ENCODE measurements at regions not wholly inside any gene's neighbourhood (a gene's known extent, or its start where the extent isn't known, plus 50 kb on each side); places are given as distances from the start of the nearest gene placed in this dataset.
"Not testable (repeated sequence)": the region's sequence is repeated elsewhere in the genome, so short reads cannot be mapped to it uniquely, and the experiment has no call there.

DNA sequence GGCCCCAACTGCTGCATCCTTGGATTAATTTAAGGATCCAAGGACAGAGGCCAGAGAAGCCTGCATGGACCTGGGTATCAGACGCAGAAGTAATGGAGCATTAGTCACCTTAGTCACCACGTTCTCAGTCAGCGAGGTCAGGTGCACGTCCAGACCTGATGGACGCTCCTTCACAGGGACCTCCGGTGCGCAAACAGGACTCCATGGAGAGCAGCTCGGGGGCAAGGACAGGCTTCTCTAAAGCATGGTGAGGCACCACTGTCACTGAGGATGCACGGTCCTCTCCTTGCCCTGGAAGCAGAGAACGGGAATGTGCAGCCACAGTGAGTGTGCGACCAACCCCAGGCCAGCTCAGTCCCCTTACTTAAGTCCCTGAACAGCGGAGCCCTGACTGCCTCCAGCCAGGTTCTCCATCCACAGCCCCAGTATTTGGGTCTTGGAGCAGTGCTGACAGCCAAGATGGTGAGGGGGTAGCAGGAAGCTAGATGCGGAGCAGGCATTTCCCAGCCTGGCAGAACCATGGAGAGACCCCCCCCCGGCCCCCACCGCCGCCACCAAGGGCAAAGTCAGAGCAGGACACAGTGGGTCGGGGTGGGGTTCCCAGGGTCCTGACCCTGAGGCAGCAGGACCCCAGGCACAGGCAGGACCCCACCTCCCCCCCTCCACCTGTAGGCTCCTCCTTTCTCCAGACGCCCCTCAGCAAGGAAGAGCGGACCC, 253.4 kb upstream of the SFSWAP start:
- no peak for DNase-seq (ENCODE audit: low spot score)

DNA sequence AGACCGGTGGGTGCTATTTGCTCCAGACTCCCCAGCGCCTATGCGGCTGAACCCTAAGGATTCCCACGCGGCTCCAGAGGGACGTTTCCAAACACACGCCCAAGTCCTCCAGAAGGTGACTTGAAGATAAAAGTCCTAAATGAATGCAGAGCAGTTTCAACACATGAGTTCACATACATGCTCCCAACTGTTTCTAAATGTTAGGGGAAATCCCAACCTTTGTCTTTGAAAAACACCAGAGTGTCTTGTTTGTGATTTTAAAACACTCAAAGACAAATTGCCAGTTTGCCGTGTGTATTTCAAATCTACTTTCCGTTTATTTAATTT, 252.9 kb upstream of the SFSWAP start:
- no peak for DNase-seq (ENCODE audit: low spot score)

DNA sequence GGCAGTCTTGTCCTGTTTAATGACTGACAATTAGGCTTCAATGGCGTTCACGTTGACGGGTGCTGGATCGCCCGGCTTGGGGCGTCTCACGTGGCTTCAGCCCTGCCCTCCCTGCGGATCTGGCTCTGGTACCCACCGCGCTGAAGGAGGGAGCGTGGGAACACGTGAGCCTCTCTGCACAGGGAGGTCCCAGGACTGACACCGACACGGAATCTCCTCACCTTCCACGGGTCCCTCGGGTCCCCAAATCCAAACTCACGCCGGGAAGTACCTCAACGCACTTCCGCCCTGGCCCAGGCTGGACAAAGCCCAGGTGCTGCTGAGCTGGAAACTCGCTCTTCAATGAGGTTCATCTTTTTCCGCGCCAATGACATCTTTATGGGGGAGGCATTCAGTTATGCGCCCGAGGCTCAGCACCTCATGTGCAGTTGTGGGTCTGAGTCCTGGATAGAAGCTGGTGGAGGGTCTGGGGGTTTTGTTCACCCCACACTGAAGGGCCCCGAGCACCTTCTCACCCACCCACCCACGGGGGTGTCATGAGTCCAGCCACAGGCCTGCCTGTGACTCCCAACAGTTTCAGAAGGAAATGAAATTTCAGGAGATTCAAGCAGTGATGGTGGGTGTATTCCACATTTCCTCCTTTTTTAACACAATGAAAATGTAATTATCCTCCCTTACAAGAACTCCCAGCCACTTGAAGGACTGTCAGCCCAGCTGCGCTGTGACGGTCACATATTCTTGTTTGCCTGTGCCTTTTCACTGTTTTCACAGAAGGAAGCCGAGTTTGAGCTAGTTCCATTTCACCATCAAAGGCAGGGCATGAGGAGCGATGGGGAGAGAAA, 251.7 kb upstream of the SFSWAP start:
- DNase-seq (ENCODE audit: low spot score), result no peak

DNA sequence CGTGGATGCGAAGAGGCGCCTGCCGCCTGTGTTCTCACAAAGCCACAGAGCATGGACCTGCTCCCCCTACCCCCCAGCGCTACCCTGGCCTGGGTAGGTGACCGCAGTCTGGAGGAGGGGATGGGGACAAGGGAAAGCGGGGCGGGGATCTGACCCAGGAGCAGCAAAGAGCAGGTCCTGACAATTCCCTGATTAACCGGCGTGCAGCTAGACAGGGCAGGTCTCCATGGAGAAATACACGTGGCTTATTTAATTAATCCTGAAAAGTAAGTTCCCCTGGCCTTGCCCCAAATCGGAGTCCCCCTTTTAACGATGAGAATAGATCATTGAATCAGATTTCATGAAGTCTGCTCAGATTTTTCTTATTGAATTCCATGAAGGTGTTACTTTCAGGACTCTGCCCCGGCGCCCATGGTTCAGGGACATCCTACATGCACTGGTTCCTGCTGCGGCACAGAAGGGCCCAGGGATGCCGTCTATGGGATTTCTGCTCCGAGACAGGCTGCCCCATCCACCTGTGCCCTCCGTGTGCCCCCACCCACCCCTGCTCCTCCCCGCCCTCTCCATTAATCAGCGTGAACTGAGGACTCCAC, 251.0 kb upstream of the SFSWAP start:
- DNase-seq (ENCODE audit: low spot score), result no peak

DNA sequence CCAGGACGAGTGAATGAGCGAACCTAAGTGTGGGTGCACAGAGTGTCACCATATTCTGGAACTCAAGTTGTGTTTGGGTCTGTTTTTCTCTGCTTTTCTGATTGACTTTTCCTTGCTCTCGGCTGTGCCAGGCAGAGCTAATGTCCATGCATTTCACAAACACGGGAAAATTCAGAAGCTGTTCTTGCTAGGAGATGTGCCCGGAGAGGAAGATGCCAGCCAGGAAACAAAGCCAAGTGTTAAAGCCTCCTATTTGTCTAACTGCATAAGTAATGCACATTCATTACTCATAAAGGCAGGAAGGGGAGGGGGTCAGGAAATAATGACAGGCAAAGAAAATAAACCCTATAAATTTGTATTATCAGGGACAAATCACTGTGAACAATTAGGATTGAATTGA, 250.4 kb upstream of the SFSWAP start:
- DNase-seq (ENCODE audit: low spot score), result no peak

DNA sequence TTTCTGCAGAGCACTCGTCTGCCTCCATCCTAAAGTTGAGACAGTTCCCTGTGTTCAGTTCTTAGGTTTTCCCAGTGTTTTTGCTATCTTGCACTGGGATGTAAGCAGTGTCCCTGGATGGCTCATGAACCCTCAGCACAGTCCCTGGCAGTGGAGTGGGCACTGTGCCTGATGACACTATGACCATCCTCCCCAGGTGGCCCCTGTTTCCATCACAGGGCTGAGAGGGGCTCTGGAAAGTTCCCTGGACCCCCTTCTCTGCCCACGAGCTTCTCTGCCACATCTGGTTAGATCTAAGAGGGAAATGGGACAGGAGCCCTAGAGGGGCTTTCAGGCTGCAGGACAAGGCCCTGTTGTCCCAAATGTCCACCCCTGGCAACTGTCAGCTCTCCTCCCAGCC, 249.8 kb upstream of the SFSWAP start:
- DNase-seq (ENCODE audit: low spot score), result no peak

DNA sequence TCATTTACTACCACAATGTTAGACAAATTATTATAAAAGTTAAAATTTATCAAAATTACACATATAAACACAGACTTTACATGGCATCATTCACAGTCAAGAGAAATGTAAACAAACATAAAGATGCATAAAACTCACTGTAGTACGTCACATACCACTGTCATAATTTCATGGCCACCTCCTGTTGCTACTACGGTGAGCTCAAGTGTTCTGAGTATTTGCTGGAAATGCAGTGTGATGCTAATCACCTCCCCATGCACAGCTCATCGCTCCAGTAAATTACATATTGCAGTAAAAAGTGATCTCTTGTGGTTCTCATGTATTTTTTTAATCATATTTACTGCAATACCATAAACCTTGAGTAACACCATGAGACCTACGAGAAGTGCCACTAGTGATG, 247.7 kb upstream of the SFSWAP start:
- DNase-seq (ENCODE audit: low spot score), result no peak

DNA sequence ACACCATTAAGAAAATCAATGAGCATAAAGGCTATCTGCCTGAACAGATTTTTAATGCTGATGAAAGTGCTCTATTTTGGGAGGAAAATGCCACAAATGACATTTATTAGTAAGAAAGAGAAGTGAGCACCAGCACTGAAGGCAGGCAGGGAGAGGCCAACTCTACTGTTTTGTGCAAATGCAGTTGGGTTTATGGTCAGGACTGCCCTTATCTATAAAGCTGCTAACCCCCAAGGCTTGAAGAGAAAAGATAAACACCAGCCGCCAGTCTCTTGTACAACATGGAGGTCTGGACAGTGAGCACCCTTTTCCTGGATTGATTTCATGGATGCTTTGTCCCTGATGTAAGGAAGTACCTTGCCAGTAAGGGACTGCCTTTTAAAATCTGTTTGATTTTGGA, 246.8 kb upstream of the SFSWAP start:
- no peak for DNase-seq (ENCODE audit: low spot score)

DNA sequence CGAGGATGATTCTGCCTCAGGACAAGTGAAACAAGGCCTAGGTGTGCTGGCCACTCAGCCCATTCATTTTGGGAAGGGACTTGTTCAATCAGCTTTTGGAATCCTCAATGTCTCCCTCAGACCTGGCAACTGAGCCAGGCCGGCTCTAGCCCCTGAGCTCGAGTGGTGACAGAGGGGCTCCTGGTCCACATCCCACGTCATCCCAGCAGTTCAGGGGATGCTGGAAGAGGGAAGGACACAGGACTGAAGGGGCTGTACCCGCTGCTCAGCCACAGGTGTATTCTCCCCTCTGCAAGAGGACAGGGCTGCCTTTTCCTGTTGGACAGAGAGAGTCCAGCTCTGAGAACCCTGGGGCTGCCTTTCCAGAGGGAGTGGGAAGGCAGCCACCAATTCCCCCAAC, 244.6 kb upstream of the SFSWAP start:
- DNase-seq (ENCODE audit: low spot score), result no peak

DNA sequence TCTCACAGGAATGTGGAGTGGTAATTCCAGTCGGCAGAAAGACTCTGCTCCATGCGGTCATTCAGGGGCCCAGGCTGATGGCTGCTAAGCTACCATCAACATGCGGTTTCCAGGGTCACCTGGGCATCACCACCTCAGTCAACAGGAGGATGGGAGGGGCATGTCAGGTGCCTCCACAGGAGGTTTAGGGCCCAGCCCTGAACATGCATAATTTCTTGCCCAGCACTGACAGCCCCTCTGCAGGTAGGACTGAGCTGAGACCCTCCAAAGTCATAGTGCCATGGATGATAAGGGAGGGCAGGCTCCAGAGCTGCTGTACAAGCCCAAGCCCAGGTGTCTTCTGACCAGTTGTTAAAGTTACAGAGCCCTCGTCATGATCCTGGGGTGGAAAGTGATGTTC, 244.0 kb upstream of the SFSWAP start:
- DNase-seq (ENCODE audit: low spot score), result no peak

DNA sequence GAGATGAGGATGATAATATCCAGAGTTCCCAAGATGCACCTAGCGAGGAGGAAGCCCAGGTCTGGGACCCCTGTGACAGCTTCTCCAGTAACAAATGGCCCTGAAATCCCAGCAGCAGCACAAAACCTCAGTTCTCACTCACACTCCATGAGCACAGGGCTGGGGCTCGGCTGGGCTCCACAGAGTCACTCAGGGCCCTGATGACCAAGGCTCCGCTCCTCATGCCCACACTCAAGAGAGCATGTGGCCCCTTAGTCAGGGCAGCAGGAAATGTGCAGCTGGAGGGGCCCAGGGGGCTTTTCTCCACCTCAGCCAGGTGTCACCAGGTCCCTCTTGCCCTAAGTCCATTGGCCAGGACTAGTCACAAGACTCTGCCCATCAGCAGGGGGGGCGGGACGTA, 242.7 kb upstream of the SFSWAP start:
- no peak for DNase-seq (ENCODE audit: low spot score)

DNA sequence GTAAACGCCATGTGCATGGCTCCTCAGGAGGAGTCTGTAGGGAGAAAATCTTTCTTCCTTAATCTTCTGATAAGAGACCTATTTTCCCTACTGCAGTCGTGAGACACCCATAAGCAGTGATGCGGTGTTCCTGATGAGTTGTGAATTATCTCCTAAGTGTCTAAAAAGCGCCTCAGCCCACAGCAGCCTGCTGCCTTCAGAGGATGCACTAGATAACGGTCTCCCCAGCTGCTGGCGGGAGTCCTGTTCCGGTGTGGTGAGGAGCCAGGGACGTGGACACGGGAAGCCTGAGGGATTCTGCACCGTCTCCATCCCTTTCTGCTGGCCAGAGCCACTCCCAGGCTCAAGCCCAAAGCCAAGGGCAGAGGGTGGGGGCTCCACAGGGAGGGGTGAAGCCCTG, 240.9 kb upstream of the SFSWAP start:
- not testable (repeated sequence) for DNase-seq (ENCODE audit: low spot score)

DNA sequence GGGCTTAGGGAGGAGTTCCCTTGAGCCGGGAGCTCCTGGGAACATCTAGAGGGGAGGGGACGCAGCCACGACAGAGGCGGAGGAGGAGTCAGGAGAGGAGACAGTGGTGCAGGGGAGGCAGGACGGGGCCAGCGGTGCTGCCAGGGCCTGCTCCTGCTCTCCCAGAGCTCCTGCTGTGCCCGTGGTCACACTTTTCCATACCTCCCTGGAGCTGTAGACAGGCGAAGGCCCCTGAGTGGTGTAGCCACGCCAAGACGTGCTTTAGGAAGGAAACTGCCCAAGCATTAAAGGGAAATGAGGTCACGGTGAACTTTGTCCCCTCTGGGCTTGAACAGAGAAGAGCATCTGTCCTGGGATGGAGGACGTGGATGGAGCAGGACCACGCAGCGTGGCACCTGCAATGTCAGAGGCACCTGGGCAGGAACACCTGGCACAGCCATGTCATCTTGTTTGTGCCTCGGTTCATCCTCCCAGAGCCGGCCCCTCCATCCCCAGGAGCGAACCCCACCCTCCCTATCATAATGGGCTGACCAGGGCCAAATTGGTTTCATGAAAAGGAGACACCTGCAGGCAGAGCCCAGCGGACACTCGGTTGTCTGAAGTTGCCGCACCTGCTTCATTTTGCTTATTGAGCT, 239.5 kb upstream of the SFSWAP start:
- DNase-seq (ENCODE audit: low spot score), result no peak

DNA sequence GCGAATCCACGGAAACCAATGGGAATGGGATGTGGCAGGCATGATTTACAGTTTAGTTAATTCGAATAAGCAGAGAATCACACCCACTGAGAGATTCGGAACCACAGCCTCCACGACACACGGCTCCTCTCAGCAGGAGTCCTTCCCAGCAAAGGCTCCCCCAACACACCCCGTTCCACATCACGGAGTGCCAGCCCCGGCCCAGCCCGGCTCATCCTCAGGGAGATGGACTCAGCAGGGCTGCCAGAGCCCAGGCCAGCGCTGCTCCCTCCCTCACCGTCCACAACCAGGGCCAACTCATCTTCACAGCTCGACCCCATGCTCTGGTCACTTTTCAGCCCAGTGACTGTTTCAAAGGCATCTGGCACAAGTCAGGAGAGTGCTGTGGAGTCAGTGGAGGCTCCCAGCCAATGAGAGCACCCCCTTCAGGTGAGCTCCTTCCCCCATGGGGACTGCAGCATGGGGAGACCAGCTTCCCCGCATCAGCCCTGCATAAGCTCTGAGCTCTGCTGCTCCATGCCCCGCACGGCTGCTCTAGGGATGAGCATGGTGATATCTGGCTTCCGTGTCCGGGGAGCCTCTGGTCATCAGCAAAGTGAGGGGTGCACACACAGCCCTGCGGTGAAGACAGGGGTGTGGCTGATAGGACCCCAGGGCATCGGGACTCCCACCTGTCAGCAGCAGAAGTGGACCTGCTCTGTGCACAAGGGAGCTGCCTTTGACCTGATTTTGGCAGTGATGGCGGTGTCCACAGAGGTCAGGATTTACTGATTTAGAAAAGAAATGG, 238.8 kb upstream of the SFSWAP start:
- DNase-seq (ENCODE audit: low spot score), result no peak

DNA sequence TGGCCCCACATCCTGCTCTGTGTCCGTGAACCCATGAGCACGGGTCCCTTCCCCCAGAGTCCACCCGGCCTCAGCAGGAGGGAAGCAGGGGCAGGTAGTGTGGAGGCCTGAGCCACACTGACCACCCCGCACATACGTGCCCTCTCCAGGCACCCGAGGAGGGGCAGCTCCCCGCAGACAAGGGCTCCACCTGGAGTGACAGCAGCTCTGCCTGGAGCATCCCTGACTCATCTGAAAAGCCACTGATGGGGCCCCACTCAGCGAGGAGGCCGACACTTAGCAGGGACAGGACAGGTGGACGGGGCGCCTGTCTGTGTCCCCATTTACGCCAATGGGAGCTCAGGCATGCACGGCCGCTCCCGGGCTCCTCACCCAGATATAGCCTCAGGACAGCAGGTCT, 237.6 kb upstream of the SFSWAP start:
- no peak for DNase-seq (ENCODE audit: low spot score)

DNA sequence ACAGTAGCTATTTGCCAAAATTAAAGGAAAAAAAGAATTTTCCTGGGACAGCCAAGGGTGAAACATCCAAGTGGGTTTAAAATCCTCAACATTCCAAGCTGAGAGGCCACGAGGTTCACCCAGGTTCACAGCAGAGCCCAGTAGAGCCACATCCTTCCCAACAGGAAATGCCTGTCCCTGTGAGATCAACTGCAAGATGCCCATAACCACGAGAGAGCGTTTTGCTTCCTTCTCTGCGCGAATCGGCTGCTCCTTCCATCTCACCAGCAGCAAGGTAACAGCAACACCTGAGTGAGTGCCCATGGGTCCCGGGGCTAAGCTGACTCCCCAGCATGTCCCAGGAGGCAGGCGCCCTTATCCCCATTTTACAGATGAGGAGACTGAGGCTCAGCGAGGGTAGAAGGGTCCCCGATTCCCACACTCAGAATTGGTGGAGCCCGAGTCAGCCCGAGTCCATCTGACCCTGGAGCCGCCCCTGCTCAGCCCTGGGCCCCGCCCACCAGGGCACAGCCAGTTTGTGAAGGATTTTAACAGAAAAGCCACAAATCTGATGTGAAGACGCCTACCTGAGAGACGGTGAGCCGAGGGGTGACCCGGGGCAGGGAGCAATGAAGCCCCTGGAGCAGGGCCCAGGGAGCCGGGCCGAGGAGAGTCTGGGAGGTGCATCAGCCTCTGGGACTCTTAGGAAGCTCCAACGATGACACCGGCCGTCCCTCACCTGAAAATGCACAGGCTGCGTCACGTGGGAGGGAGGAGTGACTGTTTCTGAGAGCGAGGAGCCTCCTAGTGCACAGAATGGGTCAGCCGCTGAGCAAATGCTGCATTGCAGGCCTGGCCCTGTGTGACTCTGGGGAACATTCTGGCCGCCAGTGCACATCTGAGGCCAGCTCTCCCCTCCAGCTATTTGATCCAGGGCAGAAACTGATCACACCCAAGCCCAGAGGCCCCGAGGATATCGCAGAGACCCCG, 236.9 kb upstream of the SFSWAP start:
- DNase-seq (ENCODE audit: low spot score), result no peak

DNA sequence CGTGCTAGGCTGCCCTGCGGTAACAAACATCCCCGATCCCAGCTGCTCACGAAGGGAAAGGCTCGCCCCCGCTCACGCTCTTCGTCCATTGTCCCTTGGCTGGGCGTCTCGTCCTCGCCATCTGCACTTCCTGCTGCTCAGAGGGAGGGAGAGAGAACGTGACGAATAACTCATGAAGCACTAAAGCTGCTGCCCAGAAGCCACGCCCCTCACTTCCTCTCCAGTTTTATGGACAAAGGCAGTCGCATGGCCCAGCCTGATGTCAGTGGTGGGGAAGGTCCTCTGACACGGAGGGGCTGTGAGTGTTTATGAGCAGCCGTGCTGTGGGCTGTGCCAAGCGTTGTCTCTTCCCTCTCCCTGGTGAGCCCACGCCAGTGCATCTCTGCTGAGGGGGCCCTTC, 235.9 kb upstream of the SFSWAP start:
- DNase-seq (ENCODE audit: low spot score), result not testable (repeated sequence)

DNA sequence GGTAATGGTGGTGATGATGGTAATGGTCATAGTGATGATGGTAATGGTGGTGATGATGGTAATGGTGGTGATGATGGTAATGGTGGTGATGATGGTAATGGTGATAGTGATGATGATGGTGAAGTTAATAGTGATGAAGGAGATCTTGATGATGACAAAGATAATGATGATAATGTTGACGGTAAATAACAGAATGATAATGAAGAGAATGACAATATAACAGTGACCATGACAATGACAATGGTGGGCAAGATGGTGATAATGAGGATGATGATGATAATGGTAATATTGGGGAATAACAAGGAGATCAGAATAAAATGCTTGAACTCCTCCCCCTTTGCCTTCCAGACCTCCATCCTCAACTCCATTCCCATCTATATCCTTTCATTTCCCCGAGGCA, 233.3 kb upstream of the SFSWAP start:
- DNase-seq (ENCODE audit: low spot score), result no peak

DNA sequence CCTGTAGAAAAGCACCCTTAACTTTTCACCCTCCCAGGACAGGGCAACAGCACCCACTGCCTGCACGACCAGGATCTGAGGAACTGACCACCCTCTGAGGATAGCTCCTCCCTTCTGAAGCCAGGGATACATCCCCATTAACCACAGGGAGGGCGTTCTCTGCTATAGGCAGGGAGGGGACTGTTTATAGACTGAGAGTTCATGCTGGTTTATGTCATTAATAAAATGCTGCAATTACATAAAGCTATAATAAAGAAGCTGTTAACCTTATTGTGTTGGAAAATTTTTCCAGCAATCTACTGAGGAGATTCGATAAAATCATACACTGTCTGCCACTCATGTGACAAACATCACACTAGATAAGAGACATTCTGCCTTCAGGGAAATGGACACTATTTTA, 232.4 kb upstream of the SFSWAP start:
- DNase-seq (ENCODE audit: low spot score), result no peak

DNA sequence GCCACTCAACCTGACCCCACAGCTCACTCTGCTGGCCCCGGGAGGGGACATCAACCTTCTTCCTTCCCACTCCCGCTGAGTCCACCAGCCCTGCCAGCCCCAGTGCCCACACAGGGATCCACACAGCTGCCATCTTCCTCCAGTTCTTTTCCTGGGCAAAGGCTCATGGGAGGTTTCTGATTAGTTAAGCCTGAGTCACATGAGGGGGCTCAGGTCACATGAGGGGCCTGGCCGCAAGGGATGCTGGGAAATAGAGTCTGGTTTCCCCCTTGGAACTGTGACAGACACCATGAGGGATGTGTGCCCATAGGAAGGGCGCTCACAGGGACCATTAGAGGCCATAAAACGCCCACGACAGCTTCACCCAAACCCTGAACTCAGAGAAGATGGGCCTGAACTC, 228.7 kb upstream of the SFSWAP start:
- DNase-seq (ENCODE audit: low spot score), result no peak

DNA sequence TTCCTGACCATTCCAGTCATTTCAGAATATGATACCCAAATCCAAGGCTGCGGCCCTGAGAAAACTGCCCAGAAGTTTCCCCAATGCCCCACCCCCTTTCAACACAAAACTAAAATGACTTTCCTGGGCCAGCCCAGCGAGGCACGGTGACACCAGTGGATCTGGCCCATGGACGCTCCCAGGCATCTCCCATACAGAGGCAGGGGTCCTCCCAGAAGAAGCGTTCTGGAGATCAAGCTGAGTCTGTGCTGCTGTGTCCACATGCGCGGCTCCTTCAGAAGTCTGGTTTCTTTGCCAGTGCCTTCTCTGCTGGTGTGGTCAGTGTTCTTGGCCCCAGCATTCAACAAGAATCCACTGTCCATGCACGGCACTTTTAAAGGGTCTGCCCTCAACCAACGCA, 228.2 kb upstream of the SFSWAP start:
- DNase-seq (ENCODE audit: low spot score), result no peak

Data from HuH-7.5 (cell line).